ENCODE measurements at regions not wholly inside any gene's neighbourhood (a gene's known extent, or its start where the extent isn't known, plus 50 kb on each side); places are given as distances from the start of the nearest gene placed in this dataset.

- TF ChIP-seq POLR2A (IDR thresholded peaks at IDR 0.05) (no peak), CTCF (IDR thresholded peaks at IDR 0.05) (no peak)
These were observed 68.2 kb upstream of the TMEM33 start for GRCh38 chr4:41866799-41867677.
